CD1c-positive myeloid dendritic cell (primary cell): ENCODE measurements at regions not wholly inside any gene's neighbourhood (a gene's known extent, or its start where the extent isn't known, plus 50 kb on each side); places are given as distances from the start of the nearest gene placed in this dataset.
"Not testable (repeated sequence)": the region's sequence is repeated elsewhere in the genome, so short reads cannot be mapped to it uniquely, and the experiment has no call there.

Source experiments
- DNase-seq: peaks from one replicate; pipeline ENCODE4 v3.0.0-alpha.2; 2016; ENCODE audit errors: extremely low spot score

GRCh38 chr21:10405331-10405730 is 116.1 kb upstream of the TPTE start:
- not testable (repeated sequence) for DNase-seq

DNA sequence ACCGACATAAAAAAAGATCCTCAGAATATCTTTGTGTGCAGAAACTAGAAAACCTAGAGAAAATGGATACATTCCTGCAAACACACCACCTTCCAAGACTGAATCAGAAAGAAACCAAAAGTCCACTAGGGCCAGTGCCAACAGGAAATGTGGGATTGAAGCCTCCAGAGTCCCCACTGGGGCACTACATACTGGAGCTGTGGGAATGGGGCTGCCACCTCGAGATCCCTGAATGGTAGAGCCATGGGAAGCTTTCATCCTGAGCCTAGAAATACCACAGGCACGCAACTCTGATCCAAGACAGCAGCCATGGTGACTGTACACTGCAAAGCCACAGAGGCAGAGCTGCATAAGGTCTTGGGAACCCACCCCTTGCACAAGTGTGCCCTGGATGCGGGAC is 111.6 kb upstream of the TPTE start:
- not testable (repeated sequence) for DNase-seq

DNA sequence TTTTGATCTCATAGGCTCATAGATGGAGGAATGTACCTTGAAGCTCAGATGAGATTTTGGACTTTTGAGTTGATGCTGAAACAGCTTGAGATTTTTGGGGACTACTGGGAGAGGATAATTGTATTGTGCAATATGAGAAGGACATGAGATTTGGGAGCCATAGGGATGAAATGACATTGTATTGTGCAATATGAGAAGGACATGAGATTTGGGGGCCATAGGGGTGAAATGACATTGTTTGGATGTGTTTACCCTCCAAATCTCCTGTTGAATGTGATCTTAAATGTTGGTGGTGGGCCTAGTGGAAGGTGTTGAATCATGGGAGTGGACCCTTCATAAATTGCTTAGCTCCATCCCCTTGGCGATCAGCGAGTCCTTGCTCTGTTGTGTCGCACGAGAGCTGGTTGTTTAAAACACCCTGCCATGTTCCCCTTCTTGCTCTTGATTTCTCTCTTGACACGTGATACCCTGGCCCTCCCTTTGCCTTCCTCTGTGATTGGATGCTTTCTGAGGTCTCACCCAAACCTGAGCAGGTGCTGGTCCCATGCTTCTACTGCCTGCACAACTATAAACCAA is 110.9 kb upstream of the TPTE start:
- not testable (repeated sequence) for DNase-seq

GRCh38 chr21:10411776-10412526 is 109.4 kb upstream of the TPTE start:
- not testable (repeated sequence) for DNase-seq

GRCh38 chr21:10412928-10413246 is 108.5 kb upstream of the TPTE start:
- DNase-seq = not testable (repeated sequence)

DNA sequence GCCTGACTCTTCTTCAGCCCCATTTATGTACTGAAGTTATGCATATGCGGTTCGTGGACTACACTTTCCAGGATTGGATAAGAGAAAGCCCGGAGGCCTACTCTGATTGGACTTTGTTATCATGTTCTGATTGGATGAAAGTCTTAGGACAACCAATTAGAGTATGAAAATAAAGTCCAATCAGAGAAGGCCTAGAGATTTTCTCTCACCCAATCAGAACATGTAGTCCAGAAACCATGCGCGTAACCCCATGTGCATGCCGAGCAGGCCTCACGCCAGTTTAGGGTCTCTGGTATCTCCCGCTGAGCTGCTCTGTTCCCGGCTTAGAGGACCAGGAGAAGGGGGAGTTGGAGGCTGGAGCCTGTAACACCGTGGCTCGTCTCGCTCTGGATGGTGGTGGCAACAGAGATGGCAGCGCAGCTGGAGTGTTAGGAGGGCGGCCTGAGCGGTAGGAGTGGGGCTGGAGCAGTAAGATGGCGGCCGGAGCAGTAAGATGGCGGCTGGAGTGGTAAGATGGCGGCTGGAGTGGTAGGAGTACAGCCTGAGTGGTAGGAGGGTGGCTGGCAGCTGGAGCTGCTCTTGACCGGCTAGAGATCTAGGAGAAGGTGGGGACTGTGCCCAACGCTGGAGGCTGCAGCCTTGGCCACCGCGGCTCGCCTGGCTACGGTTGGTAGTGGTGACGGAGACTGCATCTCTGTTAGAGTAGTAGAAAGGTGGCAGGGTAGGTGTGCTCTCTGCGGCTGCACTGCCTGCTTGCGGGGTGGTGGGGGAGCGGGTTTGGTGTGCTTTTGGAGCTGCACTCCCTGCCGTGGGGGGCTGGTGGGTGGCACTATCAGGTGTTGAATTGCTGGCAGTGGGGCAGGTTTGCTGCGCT is 107.9 kb upstream of the TPTE start:
- not testable (repeated sequence) for DNase-seq

- not testable (repeated sequence) for DNase-seq
These were observed 107.1 kb upstream of the TPTE start for GRCh38 chr21:10414121-10414924.

GRCh38 chr21:10414925-10415254 is 106.5 kb upstream of the TPTE start:
- not testable (repeated sequence) for DNase-seq

GRCh38 chr21:10415456-10415855 is 105.9 kb upstream of the TPTE start:
- not testable (repeated sequence) for DNase-seq

DNA sequence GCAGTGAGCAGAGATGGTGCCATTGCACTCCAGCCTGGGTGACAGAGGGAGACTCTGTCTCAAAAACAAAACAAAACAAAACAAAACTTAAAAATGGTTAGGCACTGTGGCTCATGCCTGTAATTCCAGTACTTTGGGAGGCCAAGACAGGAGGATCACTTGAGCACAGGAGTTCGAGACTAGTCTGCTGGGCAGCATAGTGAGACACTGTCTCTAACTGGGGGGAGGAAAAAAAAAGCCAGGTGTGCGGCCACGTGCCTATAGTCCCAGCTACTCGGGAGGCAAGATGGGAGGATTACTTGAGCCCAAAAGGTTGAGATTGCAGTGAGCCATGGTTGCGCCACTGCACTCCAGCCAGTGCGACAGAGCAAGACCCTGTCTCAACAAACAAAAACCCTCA is 105.5 kb upstream of the TPTE start:
- DNase-seq = not testable (repeated sequence)

DNA sequence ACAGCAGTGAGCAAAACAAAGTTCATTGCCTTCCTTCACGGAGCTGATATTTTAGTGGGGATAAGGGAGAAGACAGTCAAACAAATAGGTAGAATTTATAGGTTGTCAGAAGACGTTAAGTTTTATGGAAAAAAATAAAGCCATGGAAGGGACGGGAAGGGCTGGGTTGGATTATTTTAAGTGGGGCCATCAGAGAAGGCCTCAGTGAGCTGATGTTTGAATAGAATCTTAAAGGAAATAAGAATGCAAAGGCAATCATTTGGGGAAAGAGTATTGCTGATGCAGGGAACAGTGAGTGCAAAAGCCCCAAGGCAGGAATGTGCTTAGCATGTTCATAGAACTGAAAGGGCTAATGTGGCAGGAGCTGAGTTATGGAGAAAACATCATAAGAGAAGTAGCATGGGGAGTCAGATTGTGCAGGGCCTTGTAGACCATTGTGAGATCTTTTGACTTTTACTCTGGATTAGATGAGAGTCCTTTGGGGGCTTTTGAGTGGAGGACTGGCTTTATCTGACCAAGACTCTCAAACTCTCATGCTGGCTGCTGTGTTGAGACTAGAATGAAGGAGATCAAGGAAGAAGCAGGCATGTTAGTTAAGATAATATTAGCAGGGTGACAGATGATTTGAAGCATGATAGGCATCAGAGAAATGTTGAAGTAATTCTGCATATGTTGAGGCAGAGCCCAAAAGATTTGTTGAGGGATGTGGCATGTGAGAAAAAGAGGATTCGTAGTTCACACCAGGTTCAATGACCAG is 104.5 kb upstream of the TPTE start:
- not testable (repeated sequence) for DNase-seq

DNA sequence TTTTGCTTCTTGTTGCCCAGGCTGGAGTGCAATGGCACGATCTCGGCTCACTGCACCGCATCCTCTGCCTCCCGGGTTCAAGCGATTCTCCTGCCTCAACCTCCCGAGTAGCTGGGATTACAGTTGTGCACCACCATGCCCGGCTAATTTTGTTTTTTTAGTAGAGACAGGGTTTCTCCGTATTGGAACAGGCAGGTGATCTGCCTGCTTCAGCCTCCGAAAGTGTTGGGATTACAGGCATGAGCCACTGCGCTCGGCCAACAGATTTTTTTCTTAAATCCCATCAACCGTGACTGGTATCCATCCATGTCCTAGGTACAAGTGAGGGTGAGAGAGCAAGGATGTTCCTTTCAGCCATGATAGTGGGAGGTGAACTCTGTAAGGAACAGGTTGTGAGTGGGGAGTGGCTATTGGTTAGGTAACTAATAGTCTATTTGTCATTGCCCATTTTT is 103.8 kb upstream of the TPTE start:
- DNase-seq = not testable (repeated sequence)

GRCh38 chr21:10418250-10419048 is 102.9 kb upstream of the TPTE start:
- DNase-seq = not testable (repeated sequence)

GRCh38 chr21:10421199-10421598 is 100.2 kb upstream of the TPTE start:
- not testable (repeated sequence) for DNase-seq

DNA sequence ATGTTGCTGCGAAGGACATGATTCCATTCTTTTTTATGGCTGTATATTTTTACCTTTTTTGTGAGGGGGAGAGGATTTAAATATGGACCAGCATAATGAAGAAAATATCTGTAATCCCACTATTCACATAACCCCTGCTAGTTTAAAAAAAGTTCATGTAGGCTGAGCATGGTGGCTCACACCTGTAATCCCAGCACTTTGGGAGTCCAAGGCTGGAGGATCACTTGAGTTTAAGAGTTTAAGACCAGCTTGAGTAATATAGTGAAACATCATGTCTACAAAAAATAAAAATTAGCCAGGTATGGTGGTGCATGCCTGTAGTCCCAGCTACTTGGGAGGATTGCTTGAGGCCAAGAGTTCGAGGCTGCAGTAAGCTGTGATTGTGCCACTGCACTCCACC is 99.8 kb upstream of the TPTE start:
- DNase-seq = not testable (repeated sequence)

DNA sequence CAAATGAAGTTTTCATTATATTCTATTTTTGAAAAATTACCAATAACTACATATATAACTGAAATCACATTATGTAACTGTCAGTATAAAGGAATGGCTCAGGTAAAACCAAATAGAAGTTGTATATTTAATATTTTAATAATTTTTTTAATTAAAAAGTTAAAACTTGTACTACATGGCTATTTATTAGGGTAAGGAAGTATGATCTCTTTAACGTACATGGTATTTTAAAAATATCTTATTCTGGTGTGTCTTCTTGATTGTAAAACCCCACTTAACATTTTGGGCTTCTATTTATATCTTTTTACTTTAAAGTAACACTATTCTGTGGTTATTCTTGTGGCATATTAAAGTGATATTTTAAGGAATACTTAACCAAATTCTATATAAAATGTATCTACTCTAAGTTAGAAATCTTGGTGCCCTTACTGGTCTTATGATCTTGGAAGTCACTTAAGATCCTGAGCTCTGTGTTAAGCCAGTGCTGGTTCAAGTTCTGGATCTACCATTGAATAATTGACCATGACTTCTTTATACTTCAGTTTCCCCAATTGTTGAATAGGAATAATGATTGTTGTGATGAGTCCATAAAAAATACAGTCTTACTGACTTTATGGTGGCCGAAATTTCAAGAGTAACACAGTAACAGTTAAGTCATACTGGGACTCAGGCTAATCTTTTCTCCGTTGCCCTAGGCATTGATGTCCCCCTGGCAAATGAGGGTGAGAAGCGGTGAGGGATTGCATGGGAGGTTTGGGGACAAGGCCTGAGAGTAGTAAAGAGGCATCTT is 97.1 kb upstream of the TPTE start:
- DNase-seq = not testable (repeated sequence)

DNA sequence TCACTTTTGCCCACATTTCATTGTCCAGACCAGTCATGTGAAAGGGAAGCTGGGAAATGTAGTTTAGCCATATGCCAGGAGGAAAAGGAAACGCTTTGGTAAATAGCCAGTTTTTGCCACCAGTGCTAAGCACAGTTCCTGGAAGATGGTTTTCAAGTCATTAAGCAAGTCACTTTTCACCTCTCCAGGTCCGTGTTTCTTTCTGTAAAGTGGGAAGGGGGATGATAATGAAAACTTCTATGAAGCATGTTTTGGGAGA is 96.6 kb upstream of the TPTE start:
- DNase-seq = not testable (repeated sequence)

- DNase-seq = peak; percentile 3
These were observed 95.5 kb upstream of the TPTE start for GRCh38 chr21:10425856-10426255.

- not testable (repeated sequence) for DNase-seq
These were observed 94.6 kb upstream of the TPTE start for GRCh38 chr21:10426812-10427211.

GRCh38 chr21:10427277-10427676 is 94.1 kb upstream of the TPTE start:
- DNase-seq = not testable (repeated sequence)
